Erythroblast (primary cell): ENCODE measurements at regions not wholly inside any gene's neighbourhood (a gene's known extent, or its start where the extent isn't known, plus 50 kb on each side); places are given as distances from the start of the nearest gene placed in this dataset.

Experiments used
- GATA1 ChIP-seq: IDR thresholded peaks from 2 replicates; pipeline ENCODE4 v1.6.1; 2011; ENCODE audit warnings: low read depth, mild to moderate bottlenecking, control low read depth, low read length, moderate library complexity
- POLR2A ChIP-seq: IDR thresholded peaks from 2 replicates; pipeline ENCODE4 v1.6.1; 2011; ENCODE audit warnings: mild to moderate bottlenecking, low read length

- TF ChIP-seq POLR2A, result no peak
- TF ChIP-seq GATA1, result no peak
Measured at GRCh38 chr12:111204788-111205241, 164.1 kb downstream of the PHETA1 start.
